NOMO-1 treated with DMSO at 0.1 percent for 48 hours (cell line): ENCODE measurements at regions not wholly inside any gene's neighbourhood (a gene's known extent, or its start where the extent isn't known, plus 50 kb on each side); places are given as distances from the start of the nearest gene placed in this dataset.

Source experiments
- DNase-seq: peaks from one replicate; lab custom pipeline; 2025; ENCODE audit not compliant: unreplicated experiment; lab: John Stamatoyannopoulos, UW

DNA sequence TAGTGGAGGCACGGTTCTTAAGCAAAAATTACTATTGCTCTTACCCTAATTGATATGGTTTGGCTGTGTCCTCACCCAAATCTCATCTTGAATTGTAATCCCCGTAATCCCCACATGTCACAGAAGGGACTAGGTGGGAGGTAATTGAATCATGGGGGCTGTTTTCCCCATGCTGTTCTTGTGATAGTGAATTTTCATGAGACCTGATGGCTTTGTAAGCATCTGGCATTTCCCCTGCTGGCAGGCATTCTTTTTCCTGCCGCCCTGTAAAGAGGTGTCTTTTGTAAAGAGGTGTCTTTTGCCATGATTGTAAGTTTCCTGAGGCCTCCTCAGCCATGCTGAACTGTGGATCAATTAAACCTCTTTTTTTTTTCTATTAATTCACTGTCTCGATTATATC lies 1691.8 kb upstream of the SLC39A10 start:
- no peak for DNase-seq

DNA sequence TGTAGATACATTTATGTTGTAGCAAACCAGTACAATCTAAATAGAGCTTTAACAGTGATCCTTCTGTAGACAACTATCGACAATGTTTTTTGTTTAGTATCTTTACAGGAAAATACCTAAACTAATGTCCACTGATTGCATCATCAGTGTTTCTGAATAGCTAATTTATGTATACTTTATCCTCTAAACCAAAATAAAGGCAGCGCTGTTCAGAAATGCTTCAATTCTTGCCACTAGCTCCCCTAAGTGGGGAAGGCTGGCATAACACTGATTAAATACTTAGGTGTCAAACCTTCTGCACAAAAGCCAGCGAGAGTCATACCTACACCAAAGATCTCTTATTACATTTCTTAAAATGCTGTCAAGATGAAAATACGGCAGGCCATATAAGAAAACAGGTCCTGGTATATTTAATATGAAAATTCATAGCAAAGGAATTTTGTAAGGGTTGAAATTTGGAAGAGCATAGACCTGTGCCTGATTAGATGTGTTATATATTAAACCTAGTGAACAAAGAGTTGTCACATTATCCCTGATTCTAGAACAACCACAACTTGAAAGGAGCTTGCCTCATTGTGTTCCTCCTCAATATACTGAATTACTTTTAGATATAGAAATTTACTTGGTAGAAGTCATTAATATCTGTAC lies 1693.4 kb upstream of the SLC39A10 start:
- DNase-seq, result peak; percentile 3

DNA sequence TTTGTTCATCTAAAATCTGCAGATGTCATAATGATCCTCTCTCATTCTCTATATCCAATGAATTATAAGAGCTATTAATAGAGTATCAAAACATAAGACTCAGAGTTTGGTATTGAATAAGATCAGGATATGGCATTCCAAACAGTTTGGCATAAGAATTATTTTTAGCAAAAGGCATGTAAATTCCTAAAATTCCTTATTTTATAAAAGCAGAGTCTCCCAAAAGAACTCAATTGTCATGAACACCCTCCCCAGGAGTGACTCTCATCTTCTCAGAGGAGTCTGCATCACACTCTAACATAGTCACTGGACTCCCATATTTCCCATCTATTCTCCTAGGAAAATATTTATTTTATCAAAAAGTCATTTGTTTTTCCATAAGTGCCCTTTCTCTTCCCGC lies 1710.2 kb upstream of the SLC39A10 start:
- no peak for DNase-seq

DNA sequence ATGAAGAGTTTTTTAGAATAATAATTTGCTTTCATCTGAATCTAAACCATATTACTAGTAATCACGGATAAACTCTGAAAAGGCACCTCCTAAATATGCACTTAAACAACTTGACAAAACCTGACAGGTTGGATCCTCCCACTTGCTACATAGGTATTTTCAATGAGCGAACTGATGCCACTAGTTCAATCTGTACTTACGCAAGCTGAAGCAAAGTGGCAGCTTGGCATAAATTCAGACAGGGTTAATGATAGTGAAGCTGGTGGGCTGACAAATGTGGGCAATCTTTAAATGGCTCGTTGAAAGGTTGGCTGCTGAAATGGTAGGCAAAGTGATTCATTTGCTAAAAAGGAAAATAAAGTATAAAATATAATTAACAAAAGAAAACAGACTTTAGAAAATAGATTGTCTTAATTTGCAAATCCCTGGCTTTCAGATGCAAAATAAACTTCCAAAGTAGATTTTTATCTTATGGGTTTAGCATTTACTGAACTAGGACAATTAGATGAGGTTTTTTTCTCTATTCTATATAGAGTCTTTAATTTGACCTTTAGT lies 1713.5 kb upstream of the SLC39A10 start:
- DNase-seq, result no peak

DNA sequence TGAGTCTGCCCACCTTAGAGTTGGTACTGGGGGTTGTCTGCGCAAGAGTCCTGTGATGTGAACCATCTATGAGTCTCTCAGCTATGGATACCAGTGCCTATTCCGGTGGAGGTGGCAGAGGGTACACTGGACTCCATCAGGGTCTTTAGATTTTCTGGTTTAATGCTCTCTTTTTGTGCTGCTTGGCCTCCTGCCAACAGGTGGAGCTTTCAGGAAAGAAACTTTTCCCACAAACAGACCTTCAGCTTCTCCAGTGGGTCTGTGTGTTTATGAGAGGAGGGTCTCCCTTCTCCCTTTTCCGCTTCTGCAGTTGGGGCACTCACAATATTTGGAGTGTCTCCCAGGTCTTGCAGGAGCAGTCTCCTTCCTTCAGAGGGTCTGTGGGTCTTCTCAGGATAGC lies 1721.9 kb upstream of the SLC39A10 start:
- no peak for DNase-seq

DNA sequence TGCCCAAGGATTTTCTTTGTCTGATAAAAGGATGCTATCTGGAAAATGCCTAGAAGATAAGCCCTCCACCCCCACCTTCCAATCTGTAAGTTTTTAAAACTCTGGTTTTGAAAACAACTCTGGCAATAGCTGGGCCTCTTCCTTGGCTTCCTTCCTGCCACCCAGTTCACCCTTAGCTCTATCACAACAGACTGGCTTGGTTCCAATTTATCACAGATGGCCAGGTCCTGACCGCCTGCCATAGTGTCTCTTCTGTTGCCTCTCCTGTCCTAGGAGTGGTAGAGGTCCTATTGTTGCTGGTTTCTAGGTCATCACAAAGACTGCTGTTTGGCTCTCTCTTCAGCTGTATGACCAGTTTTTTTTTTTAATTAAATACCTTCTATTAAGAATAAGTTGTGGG lies 1727.9 kb upstream of the SLC39A10 start:
- DNase-seq, result no peak

DNA sequence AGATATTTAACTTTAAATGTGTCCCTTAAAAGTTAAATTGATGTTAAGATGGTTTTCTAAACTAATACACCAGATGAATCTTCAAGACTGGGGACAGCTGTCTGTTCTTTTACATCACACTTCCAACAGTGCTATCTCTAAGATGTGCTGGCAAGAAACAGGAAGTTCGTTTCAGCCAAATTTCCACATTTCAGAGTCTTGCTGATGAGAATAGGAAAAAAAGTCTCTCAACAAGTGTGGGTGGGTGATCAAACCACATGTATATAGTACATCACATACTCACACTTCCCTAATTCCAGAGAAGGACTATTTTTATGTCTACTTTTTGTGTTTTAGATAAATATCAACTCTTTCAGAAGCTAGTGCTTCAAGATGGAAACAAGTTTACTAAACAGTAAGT lies 1712.8 kb upstream of the TMEFF2 start:
- peak; percentile 22 for DNase-seq

DNA sequence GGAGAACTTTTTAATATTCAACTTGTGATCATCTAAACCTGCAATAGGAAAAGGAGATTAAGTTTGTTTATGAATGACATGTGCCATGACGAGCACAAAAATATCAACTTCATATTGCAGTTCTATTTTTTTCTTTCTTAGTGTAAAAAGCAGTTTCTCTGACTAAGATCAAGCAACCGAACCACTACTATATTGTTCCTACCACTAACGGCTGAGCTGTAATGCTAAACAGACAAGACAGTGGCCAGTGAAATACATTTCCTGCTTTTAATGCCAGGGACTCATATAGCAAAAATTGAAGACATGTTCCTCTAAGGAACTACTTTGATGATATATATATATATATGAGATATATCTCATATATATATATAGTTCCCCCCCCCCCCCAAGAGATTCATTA lies 1705.6 kb upstream of the TMEFF2 start:
- no peak for DNase-seq

DNA sequence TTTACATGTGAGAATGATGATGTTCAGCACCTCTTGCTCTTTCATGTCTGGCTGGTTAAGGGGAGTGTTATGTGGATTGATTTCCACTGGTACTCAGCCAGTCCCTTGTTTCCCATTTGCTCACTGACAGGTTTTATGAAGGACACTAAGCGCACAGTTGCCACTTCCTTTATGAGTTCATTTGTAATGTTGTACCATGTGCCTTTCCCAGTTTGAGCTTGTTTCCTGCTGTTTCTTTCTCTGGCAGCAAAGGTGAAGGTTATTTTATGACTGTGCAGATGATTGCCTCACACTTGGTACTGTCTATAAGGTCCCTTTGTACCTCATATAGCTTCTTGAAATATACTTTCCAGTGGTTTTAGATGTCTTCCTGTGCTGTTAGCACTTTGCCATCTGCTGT lies 1700.5 kb upstream of the TMEFF2 start:
- no peak for DNase-seq

DNA sequence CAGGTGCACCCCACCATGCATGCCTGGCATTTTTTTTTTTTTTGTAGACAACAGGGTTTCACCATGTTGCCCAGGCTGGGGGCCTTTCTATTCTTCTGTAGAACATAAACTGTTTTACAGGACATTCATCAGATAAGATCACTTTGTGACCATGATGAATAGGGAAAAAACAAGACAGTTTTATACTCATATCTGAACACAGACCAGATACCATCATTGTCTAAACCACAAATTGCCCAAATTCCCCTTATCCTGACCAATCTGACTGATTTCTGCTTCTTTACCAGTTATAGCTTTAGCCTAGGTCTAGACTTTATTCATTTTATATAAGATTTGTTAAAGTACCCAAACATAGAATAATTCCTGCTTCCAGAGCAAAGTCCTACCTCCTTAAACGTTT lies 1699.3 kb upstream of the TMEFF2 start:
- DNase-seq, result no peak

DNA sequence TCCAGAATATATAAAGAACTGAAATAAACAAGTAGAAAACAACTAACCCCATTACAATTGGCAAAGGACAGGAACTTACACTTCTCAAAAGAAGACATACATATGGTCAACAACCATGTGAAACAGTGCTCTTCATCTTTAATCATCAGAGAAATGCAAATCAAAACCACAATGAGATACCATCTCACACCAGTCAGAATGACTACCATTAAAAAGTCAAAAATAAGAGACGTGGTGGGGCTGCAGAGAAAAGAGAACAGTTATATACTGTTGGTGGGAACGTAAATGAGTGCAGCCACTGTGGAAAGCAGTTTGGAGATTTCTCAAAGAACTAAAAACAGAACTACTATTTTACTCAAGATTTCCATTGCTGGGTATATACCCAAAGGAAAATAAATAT lies 1696.3 kb upstream of the TMEFF2 start:
- DNase-seq, result no peak

DNA sequence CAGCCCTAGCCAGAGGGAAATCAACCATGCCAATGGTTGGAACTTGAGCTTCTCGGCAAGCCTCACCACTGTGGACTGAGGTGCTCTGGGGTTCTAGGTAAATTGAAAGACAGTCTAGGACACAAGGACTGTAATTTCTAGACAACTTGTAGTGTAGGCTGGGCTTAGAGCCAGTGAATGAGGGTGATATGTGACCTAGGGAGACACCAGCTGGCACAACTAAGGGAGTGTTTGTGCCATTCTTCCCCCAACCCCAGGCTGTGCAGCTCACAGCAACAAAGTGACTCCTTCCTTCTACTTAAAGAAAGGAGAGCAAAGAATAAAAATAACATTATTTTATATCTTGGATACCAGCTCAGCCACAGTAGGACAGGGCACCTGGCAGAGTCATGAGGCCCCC lies 1690.7 kb upstream of the TMEFF2 start:
- DNase-seq, result no peak

DNA sequence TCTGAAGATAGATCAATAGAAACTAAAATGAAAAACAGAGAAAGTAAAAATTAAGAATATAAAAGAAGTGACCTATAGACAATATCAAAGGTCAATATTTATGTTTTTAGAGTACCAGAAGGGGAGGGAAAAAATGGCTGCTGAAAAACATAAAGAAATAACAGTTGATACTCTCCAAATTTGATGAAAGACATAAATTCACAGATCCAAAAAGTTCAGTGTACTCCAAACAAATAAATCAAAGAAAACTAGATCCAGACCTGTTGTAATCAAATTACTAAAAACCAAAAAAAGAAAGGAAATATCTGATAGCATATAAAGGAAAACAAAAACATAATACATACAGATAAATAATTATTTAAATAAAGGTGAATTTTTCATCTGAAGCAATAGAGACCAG lies 1689.1 kb upstream of the TMEFF2 start:
- DNase-seq, result no peak

DNA sequence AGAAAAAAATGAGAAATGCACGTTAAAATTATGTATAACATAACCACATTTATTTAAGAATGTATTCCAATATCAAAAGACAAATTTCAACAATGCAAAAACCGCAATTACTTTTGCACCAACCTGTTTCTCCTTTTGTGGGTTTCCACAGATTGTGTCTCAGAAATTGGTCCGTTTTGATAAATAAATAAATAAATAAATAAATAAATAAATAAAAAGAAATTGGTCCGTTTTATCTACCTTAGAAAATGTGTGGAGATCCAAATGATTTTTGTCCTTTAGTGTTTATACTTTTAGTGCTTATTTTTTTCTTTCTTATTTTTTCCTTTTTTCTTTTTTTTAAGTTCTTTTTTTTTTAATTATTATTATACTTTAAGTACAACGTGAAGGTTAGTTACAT lies 1682.2 kb upstream of the TMEFF2 start:
- no peak for DNase-seq

DNA sequence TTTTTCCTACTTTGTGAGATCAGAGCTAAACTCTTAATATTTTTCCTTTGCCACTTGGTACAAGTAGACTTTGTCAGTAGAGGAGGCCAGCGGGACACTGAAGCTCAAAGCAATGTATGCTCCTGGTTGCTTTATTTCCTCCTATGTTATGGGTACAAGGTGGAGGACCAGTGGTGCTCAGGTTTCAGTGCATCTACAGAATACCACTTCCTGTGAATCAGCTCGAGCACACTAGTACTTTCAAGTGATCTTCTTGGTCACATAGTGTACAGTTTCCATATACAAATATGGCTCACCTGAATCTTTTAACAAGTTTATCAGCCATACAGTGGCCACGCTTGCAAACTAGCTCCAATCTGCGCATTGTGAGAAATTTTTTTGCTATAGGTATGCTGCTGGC lies 1674.8 kb upstream of the TMEFF2 start:
- no peak for DNase-seq

DNA sequence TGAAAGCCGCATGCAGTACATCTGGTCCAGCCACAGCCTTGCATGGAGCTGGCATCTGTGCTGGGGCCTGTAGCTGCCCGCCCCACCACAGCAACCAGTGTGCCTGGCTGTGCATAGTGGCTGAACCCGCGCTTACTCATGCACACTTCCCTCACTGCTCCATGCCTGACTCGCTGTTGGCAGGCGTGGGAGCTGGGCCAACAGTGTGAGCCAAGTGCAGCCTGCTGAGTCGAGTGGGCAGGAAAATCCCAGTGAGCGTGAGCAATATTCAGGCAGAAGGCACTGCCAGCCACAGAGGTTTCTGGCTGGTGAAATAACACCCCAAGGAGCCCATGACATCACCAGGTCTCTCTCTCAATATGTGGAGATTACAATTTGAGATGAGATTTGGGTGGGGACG lies 1674.1 kb upstream of the TMEFF2 start:
- DNase-seq, result no peak

DNA sequence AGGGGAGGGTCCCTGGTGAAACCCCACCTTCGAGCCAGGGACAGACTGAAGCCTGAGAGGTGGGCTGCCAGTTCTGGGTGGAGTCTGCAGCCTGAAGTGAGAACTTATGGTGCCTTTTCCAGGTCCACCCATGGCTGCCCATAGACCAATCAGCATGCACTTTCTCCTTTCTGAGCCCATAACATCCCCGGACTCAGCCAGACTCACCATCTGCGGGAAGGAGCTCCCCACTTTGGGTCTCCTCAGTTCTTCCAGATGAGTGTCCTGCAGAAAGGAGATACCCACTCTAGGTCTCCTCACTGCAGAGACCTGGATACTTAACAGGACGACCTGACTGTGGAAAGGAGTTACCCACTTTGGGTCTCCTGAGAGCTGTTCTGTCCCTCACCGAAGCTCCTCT lies 1673.4 kb upstream of the TMEFF2 start:
- no peak for DNase-seq

DNA sequence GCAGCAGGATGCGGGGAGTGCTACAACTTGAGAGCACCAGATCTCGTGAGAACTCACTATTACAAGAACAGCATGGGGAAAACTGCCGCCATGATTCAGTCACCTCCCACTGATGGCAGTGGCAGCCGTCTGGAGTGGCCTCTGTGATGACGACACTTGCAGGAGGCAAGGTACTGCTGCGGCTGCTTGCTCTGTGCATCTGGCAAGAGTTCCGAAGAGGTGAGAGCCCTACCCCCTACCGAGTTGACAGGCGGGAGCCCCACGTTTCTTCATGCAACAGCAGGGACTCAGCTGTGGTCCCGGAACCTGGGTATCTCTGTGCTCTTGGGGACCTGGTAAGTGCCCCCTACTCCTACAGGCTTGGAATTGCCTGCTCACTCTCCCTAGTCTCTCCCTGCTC lies 1672.7 kb upstream of the TMEFF2 start:
- no peak for DNase-seq

DNA sequence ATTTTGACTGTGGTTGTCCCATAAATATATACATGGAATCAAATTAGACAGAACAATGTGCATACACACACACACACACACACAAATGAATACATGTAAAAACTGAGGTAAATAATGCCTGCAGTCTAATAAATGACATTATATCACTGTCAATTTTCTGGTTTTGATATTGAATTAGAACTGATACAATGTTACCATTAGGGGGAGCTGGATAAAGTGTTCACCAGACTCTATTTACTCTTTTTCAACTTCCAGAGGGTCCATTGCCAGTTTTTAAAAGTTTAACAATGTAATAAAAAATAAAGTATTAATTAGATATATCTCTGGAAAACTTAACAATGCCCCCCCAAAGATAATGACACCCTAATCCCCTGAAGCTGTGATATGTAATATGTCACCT lies 1666.8 kb upstream of the TMEFF2 start:
- no peak for DNase-seq

DNA sequence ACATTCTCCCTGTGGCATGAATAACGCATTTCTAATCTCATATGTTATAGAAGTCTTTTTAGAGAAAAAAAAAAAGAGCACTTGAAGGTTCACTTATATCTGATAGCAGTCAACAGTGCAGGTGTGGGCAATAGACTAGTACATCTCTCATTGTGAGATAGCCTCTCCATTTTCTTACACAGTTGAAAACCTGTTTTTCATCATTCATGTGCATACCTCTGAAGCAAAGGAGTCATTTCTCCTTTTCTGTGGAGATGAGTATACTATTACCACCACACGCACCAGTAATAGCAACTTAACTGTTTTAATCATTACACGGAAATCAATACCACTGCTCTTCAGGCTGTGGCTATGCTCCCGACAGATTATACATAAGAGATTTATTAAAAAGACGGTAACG lies 1653.3 kb upstream of the TMEFF2 start:
- DNase-seq, result no peak

DNA sequence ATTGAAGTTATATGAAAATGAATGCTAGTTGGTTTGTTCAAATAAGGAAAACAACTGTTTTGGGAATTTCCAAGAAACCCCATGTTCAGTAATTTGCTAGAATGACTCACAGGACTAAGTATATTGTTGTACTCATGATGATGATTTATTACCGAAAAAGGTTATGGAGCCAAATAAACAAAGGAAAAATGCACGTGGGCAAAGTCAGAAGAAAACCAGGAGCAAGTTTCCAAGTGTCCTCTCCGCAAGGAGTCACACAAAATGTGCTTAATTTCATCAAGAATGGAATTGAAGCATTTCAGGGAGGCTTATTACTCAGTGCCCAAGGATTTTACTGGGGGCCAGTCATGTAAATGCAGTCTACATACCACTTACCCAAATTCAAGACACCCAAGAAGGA lies 1652.4 kb upstream of the TMEFF2 start:
- no peak for DNase-seq

DNA sequence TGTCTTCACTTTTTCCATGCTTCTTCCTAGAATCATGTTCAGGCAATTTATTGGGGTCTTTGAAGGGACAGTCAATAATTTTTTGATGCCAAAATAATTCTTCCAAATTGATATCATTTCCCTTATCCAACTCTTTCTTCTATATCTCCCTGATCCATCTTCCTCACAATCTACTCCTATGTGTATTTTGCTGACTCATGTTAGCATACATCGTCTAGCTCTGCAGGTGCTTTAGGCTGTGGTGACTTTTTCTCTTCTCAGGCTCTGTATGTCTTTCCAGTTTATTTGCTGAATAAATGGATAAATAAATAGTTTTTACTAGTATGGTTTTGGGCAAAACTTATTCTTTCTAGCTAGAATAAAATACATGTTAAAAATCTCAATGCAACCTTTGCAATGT lies 1650.9 kb upstream of the TMEFF2 start:
- no peak for DNase-seq

DNA sequence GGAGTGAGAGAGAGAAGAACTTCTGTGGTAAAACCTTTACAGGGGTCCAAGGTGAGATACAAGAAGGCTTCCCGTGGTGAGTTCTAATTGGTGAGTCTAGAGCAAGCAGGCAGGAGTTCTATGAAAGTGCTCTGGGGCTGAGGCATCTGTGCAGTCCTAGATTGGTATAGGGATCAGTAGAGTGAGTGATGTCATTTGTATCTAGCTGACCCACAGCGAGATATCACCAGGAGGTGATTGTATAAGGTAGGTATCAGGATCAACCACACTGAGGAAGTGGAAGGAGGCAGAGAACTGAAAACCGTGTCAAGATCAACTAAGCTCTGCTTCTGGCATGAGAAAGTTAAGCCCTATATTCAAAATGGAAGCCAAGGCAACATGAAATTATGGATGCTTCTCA lies 1648.9 kb upstream of the TMEFF2 start:
- DNase-seq, result no peak
